ENCODE measurements at regions not wholly inside any gene's neighbourhood (a gene's known extent, or its start where the extent isn't known, plus 50 kb on each side); places are given as distances from the start of the nearest gene placed in this dataset.

DNA sequence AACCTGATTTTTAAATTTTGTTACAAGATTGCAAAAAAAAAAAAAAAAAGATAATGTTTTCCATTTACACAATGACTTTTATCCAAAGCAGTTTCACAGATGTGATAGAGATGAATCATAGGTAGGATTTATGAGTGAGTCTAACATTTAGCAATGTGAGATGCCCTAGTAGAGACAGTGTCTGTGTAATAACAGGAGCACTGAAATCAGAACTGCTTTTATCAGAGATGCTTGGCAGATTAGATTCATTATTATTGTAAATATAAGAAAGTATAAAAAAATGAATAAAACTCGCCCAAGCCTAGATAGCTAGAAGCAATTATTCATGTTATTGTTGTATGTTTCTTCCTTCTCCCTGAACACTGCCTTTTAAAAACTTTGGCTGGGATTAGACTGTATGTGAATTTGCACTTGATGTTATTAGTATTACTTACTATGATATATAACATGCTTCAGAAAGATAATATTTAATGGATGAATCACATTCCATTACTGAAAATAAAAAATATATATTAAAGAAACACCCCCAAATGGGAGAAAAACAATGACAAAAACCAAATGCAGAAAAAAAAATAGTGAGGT lies 567.3 kb upstream of the KLF4 start:
- no peak overlapping the region for H3K4me3 ChIP-seq (ENCODE audit: low read depth, low read length)
- DNase-seq (ENCODE audit: low read depth), result no peak
- no peak for TF ChIP-seq MYC (IDR thresholded peaks at IDR 0.05; ENCODE audit: low read depth, low read length)
- TF ChIP-seq POLR2A (IDR thresholded peaks at IDR 0.05; ENCODE audit: extremely low read depth, insufficient read length), result no peak
- TF ChIP-seq, protein P1, sequence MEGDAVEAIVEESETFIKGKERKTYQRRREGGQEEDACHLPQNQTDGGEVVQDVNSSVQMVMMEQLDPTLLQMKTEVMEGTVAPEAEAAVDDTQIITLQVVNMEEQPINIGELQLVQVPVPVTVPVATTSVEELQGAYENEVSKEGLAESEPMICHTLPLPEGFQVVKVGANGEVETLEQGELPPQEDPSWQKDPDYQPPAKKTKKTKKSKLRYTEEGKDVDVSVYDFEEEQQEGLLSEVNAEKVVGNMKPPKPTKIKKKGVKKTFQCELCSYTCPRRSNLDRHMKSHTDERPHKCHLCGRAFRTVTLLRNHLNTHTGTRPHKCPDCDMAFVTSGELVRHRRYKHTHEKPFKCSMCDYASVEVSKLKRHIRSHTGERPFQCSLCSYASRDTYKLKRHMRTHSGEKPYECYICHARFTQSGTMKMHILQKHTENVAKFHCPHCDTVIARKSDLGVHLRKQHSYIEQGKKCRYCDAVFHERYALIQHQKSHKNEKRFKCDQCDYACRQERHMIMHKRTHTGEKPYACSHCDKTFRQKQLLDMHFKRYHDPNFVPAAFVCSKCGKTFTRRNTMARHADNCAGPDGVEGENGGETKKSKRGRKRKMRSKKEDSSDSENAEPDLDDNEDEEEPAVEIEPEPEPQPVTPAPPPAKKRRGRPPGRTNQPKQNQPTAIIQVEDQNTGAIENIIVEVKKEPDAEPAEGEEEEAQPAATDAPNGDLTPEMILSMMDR (IDR thresholded peaks at IDR 0.05; ENCODE audit: low read depth, low read length), result no peak
- TF ChIP-seq, protein P2, sequence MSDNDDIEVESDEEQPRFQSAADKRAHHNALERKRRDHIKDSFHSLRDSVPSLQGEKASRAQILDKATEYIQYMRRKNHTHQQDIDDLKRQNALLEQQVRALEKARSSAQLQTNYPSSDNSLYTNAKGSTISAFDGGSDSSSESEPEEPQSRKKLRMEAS (IDR thresholded peaks at IDR 0.05; ENCODE audit: low read depth, low read length), result no peak

DNA sequence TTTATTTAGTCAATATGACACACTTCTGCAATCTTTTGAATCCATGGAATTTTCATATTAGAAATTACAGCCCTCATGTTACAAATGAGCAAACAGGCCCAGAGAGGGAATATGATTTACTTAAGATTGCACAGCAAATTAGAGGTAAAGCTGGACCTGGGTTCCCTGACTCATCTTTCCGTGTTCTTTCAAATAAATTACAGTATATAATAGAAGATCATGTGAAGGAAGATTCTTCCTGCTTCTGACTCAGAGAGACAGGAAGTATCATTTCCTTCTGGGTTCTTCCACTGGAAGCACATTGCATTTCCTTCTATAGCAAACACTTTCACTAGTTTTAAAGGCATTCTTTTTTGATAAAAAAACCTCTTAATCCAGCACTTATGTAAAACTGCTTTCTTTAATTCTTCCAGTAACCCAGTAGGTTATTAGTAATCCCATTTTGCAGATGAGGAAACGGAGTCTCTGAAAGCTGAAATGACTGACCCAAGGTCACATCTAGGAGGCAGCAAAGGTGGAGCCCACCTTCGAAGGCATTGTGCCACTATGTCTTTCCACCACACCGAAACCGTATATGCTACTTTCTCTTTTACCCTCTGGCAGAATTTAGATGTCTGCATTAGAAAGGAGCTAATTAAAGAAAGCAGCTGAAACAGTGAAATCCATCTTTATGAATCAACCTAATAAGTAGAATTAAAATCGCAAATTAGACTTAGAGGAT lies 566.7 kb upstream of the KLF4 start:
- TF ChIP-seq POLR2A (IDR thresholded peaks at IDR 0.05; ENCODE audit: extremely low read depth, insufficient read length), result no peak
- TF ChIP-seq, protein P1 (IDR thresholded peaks at IDR 0.05; ENCODE audit: low read depth, low read length), result no peak
- TF ChIP-seq, protein P2 (IDR thresholded peaks at IDR 0.05; ENCODE audit: low read depth, low read length), result no peak
- TF ChIP-seq MYC (IDR thresholded peaks at IDR 0.05; ENCODE audit: low read depth, low read length), result no peak
- no peak for DNase-seq (ENCODE audit: low read depth)
- H3K4me3 ChIP-seq (ENCODE audit: low read depth, low read length), result no peak overlapping the region

GRCh38 chr9:108054131-108054630 lies 564.6 kb upstream of the KLF4 start:
- TF ChIP-seq, protein P1 (IDR thresholded peaks at IDR 0.05; ENCODE audit: low read depth, low read length), result no peak
- TF ChIP-seq, protein P2 (IDR thresholded peaks at IDR 0.05; ENCODE audit: low read depth, low read length), result no peak
- TF ChIP-seq POLR2A (IDR thresholded peaks at IDR 0.05; ENCODE audit: extremely low read depth, insufficient read length), result no peak
- TF ChIP-seq MYC (IDR thresholded peaks at IDR 0.05; ENCODE audit: low read depth, low read length), result no peak
- H3K4me3 ChIP-seq (ENCODE audit: low read depth, low read length), result no peak overlapping the region
- no peak for DNase-seq (ENCODE audit: low read depth)

GRCh38 chr9:108053555-108054061 lies 564.0 kb upstream of the KLF4 start:
- H3K4me3 ChIP-seq (ENCODE audit: low read depth, low read length), result no peak overlapping the region
- DNase-seq (ENCODE audit: low read depth), result no peak
- no peak for TF ChIP-seq POLR2A (IDR thresholded peaks at IDR 0.05; ENCODE audit: extremely low read depth, insufficient read length)
- TF ChIP-seq MYC (IDR thresholded peaks at IDR 0.05; ENCODE audit: low read depth, low read length), result no peak
- TF ChIP-seq, protein P1 (IDR thresholded peaks at IDR 0.05; ENCODE audit: low read depth, low read length), result no peak
- TF ChIP-seq, protein P2 (IDR thresholded peaks at IDR 0.05; ENCODE audit: low read depth, low read length), result no peak

DNA sequence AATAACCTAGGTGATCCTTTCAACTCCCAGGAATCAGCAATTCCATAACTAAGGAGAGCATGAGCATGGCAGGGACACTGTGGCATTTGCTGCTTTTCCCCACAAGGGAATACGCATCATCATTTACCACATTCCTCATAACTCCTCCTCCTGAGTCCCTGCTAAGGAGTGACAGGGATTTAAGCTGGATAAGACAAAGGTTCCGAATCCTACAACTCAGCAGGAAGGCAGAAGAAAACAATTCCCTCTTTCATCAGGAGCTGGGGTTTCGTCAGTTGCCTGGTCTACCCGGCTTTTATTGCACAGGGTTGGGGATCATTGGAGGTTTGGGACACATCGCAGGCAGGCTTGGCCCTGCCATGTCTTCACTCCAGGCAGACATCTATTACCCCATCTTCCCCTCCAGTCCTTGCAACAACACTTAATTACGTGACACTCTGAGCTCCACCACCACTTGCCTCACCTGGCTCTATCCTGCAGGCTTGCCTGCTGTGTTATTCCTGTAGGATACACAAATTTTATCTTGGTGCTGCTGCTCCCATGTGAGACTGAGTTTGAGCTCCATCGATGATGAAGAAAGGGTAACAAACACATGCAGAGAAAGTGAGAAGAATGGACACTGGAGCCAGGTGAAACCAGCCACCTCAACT lies 563.0 kb upstream of the KLF4 start:
- H3K4me3 ChIP-seq (ENCODE audit: low read depth, low read length), result no peak overlapping the region
- no peak for DNase-seq (ENCODE audit: low read depth)
- TF ChIP-seq, protein P1 (IDR thresholded peaks at IDR 0.05; ENCODE audit: low read depth, low read length), result no peak
- TF ChIP-seq, protein P2 (IDR thresholded peaks at IDR 0.05; ENCODE audit: low read depth, low read length), result no peak
- TF ChIP-seq MYC (IDR thresholded peaks at IDR 0.05; ENCODE audit: low read depth, low read length) (no peak), POLR2A (IDR thresholded peaks at IDR 0.05; ENCODE audit: extremely low read depth, insufficient read length) (no peak)
